ENCODE measurements at regions not wholly inside any gene's neighbourhood (a gene's known extent, or its start where the extent isn't known, plus 50 kb on each side); places are given as distances from the start of the nearest gene placed in this dataset.

DNA sequence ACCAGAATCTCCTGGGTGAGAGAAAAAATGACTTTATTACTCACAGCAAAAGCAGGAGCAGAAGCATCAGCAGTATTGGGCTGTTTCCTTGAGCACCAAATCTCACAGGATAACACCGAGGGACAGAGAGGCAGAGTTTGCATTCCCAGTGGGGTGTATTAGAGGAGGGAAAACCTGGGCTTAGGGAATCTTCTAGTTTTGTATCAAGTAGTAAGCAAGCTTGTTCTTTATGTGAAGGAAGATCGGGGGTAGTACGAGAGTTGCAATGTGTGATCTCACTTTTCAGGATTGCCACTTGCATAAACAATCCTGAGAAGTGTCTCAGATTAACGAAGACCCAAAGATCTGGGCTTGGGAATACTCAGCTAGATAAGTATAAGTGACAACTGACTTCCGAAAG is 1163.0 kb downstream of the TAF11L14 start:
- TF ChIP-seq, protein P1, sequence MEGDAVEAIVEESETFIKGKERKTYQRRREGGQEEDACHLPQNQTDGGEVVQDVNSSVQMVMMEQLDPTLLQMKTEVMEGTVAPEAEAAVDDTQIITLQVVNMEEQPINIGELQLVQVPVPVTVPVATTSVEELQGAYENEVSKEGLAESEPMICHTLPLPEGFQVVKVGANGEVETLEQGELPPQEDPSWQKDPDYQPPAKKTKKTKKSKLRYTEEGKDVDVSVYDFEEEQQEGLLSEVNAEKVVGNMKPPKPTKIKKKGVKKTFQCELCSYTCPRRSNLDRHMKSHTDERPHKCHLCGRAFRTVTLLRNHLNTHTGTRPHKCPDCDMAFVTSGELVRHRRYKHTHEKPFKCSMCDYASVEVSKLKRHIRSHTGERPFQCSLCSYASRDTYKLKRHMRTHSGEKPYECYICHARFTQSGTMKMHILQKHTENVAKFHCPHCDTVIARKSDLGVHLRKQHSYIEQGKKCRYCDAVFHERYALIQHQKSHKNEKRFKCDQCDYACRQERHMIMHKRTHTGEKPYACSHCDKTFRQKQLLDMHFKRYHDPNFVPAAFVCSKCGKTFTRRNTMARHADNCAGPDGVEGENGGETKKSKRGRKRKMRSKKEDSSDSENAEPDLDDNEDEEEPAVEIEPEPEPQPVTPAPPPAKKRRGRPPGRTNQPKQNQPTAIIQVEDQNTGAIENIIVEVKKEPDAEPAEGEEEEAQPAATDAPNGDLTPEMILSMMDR (IDR thresholded peaks at IDR 0.05) = no peak
- no peak for TF ChIP-seq POLR2A (IDR thresholded peaks at IDR 0.05)

Data from uterus (tissue), 2 donors.